Breast epithelium (tissue), 4 donors: ENCODE measurements at regions not wholly inside any gene's neighbourhood (a gene's known extent, or its start where the extent isn't known, plus 50 kb on each side); places are given as distances from the start of the nearest gene placed in this dataset.

Source experiments
- DNase-seq, 2 donors: peaks; one replicate each; pipeline ENCODE4 v3.0.0-alpha.2; 2019; ENCODE audit warnings: low spot score in 2 of 2
- H3K27ac ChIP-seq, 2 donors: fragments of 200-600 bp; sonication (generic) in 1 of 2; one replicate each; pipeline ENCODE4 v1.5.1; 2016 to 2019; ENCODE audit warnings: mild to moderate bottlenecking in 1 of 2
- H3K27me3 ChIP-seq, 2 donors: fragments of 200-600 bp; sonication (generic) in 1 of 2; one replicate each; pipeline versions ENCODE4 v1.5.1 to v1.6.0; 2017 to 2019; ENCODE audit warnings: control low read depth in 1 of 2, mild to moderate bottlenecking in 1 of 2
- H3K36me3 ChIP-seq: fragments of 200-600 bp; one replicate; pipeline ENCODE4 v1.5.1; 2019
- H3K4me1 ChIP-seq, 2 donors: fragments of 200-600 bp; sonication (generic); one replicate each; pipeline ENCODE4 v1.5.1; 2016 to 2019; ENCODE audit warnings: control low read depth in 1 of 2
- H3K4me3 ChIP-seq, 3 donors: fragments of 200-600 bp; sonication (generic); 1 replicate in 2 of 3; 2 replicates in 1 of 3; pipeline ENCODE4 v1.5.1; 2016 to 2019; ENCODE audit warnings: mild to moderate bottlenecking in 3 of 3, moderate library complexity in 2 of 3
- H3K9me3 ChIP-seq, 2 donors: fragments of 200-600 bp; sonication (generic) in 1 of 2; one replicate each; pipeline ENCODE4 v1.5.1; 2016 to 2019; ENCODE audit warnings: control low read depth in 1 of 2
- POLR2A ChIP-seq: fragments of 450-650 bp; IDR thresholded peaks from one replicate; pipeline ENCODE4 v1.6.1; 2016; ENCODE audit warnings: antibody characterized with exemption, mild to moderate bottlenecking, moderate library complexity
- POLR2AphosphoS5 ChIP-seq, 3 donors: sonication (generic); formaldehyde crosslinking; IDR thresholded peaks; one replicate each; pipeline ENCODE4 v1.6.1; 2017; ENCODE audit warnings: antibody characterized with exemption in 3 of 3
- intact Hi-C: fragments of 100-400 bp; cut with DNase I; formaldehyde crosslinking; loops from one replicate; pipeline ENCODE4 v1.15.1; 2023; ENCODE audit warnings: low total_unique reads
- TF ChIP-seq, protein P1 (sequence below), 3 donors: fragments of 450-650 bp; IDR thresholded peaks; one replicate each; pipeline ENCODE4 v1.5.1; 2016 to 2017; ENCODE audit warnings: antibody characterized with exemption in 3 of 3, mild to moderate bottlenecking in 3 of 3, moderate library complexity in 3 of 3

DNA sequence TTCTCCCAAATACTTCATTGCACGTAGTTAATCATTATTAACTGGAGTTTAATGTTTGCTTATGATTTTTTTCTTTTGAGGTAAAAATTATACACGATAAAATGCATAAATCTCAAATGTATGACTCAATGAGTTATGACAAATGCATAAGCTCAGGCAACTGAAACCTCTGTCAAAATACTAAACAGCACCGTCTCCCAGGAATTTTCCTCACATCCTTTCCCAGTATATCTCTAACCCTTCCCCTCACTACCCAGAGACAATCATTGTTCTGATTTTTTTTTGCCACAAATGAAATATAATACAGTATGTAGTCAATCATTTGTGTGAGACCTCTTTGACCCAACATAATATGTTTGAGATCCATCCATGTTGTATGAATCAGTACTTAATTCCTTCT is 606.5 kb downstream of the CPS1 start:
- no peaks in the 10 kb centered on the region for H3K9me3 ChIP-seq
- H3K27ac ChIP-seq = no peak overlapping the region
- DNase-seq = no peak
- H3K4me3 ChIP-seq = no peak overlapping the region
- intact Hi-C loops = no loop called here
- no peaks in the 10 kb centered on the region for H3K4me1 ChIP-seq
- TF ChIP-seq, protein P1, sequence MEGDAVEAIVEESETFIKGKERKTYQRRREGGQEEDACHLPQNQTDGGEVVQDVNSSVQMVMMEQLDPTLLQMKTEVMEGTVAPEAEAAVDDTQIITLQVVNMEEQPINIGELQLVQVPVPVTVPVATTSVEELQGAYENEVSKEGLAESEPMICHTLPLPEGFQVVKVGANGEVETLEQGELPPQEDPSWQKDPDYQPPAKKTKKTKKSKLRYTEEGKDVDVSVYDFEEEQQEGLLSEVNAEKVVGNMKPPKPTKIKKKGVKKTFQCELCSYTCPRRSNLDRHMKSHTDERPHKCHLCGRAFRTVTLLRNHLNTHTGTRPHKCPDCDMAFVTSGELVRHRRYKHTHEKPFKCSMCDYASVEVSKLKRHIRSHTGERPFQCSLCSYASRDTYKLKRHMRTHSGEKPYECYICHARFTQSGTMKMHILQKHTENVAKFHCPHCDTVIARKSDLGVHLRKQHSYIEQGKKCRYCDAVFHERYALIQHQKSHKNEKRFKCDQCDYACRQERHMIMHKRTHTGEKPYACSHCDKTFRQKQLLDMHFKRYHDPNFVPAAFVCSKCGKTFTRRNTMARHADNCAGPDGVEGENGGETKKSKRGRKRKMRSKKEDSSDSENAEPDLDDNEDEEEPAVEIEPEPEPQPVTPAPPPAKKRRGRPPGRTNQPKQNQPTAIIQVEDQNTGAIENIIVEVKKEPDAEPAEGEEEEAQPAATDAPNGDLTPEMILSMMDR (IDR thresholded peaks at IDR 0.05) = no peak
- TF ChIP-seq POLR2A = no peak
- no peak for TF ChIP-seq POLR2AphosphoS5 (IDR thresholded peaks at IDR 0.05)
- no peaks in the 10 kb centered on the region for H3K27me3 ChIP-seq
- no peaks in the 10 kb centered on the region for H3K36me3 ChIP-seq

DNA sequence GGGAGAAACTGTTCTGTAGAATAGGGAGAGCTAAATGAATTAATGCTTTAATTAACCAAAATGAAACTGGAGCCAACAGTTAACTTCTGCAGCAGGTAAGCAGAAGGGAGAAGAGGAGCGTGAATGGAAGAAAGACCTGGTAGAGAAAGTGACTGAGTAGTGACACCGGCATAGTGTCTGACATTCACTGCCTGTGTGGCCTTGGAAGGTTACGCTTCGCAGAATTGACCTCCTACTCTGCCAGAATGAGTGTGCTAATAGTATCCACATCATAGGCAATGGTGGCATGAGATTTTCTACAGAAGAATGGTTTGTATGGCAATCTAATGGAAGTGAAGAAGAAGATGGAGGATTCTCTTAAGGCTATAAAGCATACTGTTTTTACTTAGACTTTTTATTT is 614.4 kb downstream of the CPS1 start:
- H3K27me3 ChIP-seq = no peaks in the 10 kb centered on the region
- H3K27ac ChIP-seq = no peak overlapping the region
- H3K4me3 ChIP-seq = no peak overlapping the region
- H3K36me3 ChIP-seq = no peaks in the 10 kb centered on the region
- H3K9me3 ChIP-seq = no peaks in the 10 kb centered on the region
- TF ChIP-seq POLR2AphosphoS5 (IDR thresholded peaks at IDR 0.05) = no peak
- intact Hi-C loops = no loop called here
- H3K4me1 ChIP-seq = no peaks in the 10 kb centered on the region
- DNase-seq = no peak

DNA sequence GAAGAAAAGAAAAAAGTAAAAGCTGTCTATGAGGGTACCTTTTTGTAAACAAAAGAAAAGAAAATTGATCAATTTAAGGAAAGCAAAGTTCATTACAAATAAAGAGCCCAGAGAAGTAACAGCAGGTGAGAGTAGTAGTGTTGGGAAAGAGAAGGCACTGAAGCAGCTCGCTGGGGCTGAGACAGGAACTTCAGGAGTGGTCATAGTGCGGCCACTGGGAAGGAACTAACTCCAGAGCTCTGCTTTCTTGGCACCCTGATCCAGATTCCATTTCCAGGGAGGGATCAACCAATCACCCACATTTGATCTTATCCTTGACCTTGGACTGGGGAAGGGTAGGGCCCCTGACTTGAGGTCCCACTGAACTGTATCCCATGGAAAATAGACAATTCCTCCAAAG is 617.6 kb downstream of the CPS1 start:
- H3K4me1 ChIP-seq = no peaks in the 10 kb centered on the region
- no peak for TF ChIP-seq POLR2A
- TF ChIP-seq, protein P1 (IDR thresholded peaks at IDR 0.05) = no peak
- no peak for TF ChIP-seq POLR2AphosphoS5 (IDR thresholded peaks at IDR 0.05)
- intact Hi-C loops = no loop called here
- H3K36me3 ChIP-seq = no peaks in the 10 kb centered on the region
- H3K9me3 ChIP-seq = no peaks in the 10 kb centered on the region
- H3K27ac ChIP-seq = no peak overlapping the region
- H3K4me3 ChIP-seq = no peak overlapping the region
- DNase-seq = no peak
- no peaks in the 10 kb centered on the region for H3K27me3 ChIP-seq

DNA sequence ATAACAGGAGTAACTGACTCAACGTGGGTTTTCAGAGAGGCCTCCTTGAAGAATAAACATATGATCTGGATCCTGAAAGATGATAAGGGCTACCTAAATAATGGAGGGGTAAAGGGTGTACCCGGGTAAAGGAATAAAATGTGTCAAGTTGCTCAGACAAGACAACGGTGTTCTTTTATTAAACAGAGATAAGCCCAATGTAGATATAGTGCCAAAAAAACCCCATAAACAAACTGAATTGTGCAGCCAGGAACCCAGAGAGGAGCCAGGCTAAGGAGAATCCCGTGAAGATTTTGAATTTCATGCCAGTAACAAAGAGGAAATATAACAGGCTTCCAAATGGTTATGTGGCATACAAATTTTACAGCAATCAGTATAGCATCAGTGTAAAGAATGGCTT is 618.2 kb downstream of the CPS1 start:
- H3K9me3 ChIP-seq = no peaks in the 10 kb centered on the region
- TF ChIP-seq, protein P1 (IDR thresholded peaks at IDR 0.05) = no peak
- TF ChIP-seq POLR2AphosphoS5 (IDR thresholded peaks at IDR 0.05) (no peak), POLR2A (no peak)
- no peaks in the 10 kb centered on the region for H3K36me3 ChIP-seq
- no peak overlapping the region for H3K27ac ChIP-seq
- no peak overlapping the region for H3K4me3 ChIP-seq
- no peaks in the 10 kb centered on the region for H3K27me3 ChIP-seq
- no peaks in the 10 kb centered on the region for H3K4me1 ChIP-seq
- DNase-seq = no peak
- intact Hi-C loops = no loop called here

DNA sequence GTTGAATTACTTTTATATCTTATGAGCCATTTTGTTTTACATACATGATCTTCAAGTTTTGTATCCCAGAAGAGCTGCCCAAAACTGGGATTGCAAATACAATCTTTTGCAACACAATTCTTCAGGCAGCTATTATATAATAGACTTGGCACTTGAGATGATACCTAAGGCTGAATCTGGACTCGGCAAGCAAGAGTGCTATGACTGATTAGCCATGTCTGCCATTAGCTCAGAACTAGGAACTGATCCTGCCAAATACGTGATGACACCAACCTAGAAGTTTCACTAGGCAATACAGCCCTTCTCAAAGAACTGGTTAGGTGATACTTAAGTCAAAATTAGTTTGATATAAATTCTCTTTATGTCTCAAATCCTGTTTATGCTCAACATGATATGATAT is 619.6 kb downstream of the CPS1 start:
- no peak for DNase-seq
- Histone ChIP-seq H3K9me3 (no peaks in the 10 kb centered on the region), H3K27ac (no peak overlapping the region), H3K4me3 (no peak overlapping the region), H3K4me1 (no peaks in the 10 kb centered on the region), H3K27me3 (no peaks in the 10 kb centered on the region), H3K36me3 (no peaks in the 10 kb centered on the region)
- intact Hi-C loops = no loop called here
- TF ChIP-seq, protein P1 (IDR thresholded peaks at IDR 0.05) = no peak
- TF ChIP-seq POLR2A = no peak
- no peak for TF ChIP-seq POLR2AphosphoS5 (IDR thresholded peaks at IDR 0.05)

DNA sequence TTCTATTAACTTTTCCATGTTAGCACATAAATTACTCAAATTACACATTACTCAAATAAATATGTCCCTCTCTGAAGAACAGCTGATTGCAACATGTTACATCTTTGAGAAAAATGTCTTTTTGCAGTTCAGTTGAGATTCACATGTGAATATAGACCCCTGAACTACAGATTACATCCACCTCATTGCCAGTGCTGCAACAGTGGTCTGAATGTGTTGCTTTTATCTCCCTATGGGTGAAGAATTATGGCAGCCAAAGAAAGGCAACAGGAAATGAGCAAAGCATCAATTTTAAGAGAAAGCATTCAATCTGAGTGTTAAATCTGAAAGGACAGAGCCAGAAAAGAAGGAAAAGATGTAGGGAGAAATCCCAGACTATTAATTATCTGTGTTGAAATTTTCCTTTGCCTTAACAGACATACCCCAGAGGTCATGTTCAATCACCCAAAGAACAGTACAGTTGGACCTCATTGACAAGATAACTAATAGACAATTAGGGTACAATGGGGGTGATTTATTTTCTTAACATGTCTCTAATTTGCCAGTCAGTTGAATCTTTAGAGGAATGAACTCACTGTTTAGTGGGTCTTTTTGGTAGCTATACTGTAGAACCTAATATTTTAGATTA is 620.2 kb downstream of the CPS1 start:
- intact Hi-C loops = no loop called here
- Histone ChIP-seq H3K9me3 (no peaks in the 10 kb centered on the region), H3K4me3 (no peak overlapping the region), H3K27ac (no peak overlapping the region), H3K4me1 (no peaks in the 10 kb centered on the region), H3K36me3 (no peaks in the 10 kb centered on the region), H3K27me3 (no peaks in the 10 kb centered on the region)
- DNase-seq = no peak
- TF ChIP-seq POLR2AphosphoS5 (IDR thresholded peaks at IDR 0.05) (no peak), POLR2A (no peak)
- TF ChIP-seq, protein P1 (IDR thresholded peaks at IDR 0.05) = no peak
